ENCODE measurements at regions not wholly inside any gene's neighbourhood (a gene's known extent, or its start where the extent isn't known, plus 50 kb on each side); places are given as distances from the start of the nearest gene placed in this dataset.
"Not testable (repeated sequence)": the region's sequence is repeated elsewhere in the genome, so short reads cannot be mapped to it uniquely, and the experiment has no call there.

DNA sequence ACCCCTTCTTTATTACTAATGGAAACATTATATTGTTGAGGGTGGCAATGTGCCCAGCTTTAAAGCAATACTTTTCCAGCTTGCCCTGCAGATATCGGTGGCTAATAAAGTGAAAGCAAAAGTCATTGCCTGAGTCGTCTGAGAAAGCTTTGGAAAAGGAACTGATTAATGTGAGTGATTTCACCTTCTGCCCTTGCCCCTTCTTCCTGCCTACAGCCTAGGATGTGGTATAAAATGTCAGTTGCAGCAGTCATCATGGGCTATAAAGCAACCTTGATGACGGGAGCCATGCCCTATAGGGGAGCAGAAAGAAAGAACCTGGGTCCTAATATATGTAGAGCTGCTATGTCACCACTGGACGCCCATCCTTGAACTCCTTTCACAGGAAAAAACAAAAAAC, 132.4 kb upstream of the USP9X start:
- no peak for DNase-seq

DNA sequence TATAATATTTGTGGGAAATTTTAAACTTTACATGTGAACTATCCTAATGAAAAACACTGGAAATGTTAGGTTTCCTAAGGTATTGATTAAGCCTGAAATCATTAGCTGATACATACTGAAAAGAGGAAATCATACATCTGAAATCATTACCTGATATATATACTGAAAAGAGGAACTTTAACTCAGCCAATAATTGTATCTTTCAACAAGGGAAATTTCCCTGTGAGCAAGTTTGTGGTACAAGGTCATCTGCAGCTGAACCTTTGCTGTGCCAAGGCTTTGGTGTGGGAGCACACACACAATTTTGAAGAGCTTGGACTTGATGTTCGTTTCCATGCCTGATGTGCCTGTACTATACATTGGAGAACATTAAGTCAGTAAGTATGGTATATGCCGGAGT, 131.9 kb upstream of the USP9X start:
- no peak for DNase-seq

DNA sequence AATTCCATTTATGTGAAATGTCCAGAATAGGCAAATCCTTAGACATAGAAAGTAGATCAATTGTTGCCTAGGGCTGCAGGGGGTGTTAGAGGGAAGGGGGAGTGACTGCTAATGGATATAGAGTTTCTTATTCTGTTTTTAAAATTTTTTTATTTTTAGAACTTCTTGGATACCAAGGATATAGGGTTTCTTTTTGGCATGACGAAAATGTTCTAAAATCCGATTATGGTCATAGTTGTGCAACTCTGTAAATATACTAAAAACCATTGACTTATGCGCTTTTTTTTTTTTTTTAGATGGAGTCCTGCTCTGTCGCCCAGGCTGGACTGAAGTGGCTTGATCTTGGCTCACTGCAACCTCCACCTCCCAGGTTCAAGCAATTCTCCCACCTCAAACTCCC, 125.2 kb upstream of the USP9X start:
- no peak for DNase-seq

DNA sequence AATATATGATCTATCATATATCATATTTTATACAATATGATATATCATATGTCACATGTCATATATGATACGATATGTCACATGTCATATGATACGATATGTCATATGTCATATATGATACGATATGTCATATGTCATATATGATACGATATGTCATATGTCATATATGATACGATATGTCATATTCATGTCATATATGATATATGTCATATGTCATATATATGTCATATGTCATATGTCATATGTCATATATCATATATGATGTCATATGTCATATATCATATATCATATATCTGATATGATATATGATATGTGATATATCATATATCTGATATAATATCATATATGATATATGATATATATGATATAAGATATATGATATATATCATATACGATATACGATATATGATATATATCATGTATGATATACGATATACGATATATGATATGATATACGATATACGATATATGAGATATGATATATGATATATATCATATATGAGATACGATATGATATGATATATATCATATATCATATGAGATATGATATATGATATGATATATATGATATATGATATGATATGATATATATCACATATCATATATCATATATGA, 122.3 kb upstream of the USP9X start:
- no peak for DNase-seq

DNA sequence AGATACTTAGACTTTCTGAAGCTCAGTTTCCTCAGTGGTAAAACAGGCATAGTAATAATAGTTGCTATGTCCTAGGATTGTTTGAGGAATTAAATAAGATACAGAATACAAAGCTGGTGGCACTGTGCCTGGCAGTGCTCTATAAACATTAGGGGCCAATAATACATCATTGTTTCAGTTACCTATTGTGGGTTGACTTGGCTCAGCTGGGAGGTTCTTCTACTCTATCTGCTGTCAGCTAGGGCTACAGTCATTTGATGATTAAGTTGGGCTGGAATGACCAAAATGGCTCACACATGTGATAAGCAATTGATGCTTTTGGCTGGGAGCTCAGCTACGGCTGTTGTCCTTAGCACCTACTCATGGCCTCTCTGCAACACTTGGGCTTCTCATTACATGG, 121.2 kb upstream of the USP9X start:
- DNase-seq, result no peak

DNA sequence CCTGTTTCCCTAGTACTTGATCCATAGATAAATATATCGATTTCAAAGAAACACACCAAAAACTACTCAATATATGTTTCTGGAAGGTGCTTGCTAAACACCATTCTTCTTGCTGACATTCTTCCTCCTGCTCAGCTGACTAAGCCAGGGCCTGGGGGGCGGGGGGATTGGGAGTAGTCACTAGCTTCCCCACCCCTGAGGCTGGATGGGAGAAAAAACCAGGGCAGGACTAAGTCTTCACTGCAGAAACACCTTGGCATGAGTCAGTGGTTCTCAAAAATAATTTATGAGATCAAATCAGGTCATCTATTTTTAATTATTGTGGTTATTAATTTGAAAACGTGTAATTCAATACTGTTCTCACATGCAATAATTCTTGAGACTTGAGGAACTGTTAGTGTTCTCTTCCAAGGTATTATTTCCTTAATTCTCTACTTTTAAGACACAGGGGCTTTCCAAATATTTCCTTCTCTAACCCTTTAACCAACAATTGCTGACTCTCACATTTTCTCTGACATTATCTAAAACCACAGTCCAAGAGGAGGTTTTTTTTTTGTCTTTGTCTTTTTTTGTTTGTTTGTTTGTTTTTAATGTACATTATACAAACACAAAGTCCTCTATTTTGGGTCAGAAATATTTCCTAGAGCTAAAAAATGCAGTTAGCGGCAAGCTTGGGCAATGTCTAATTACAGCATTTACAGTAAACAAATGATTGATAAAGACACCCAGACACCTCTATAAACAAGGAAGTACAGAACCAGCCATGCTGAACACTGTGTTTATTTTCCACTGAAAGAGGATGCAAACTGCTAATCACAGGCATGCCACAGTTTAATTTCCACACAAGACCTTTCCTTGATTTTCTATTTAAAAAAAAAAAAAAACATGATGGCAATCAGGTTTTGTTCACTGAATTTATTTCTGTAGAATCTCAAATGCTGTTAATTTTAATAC, 120.3 kb upstream of the USP9X start:
- no peak for DNase-seq

DNA sequence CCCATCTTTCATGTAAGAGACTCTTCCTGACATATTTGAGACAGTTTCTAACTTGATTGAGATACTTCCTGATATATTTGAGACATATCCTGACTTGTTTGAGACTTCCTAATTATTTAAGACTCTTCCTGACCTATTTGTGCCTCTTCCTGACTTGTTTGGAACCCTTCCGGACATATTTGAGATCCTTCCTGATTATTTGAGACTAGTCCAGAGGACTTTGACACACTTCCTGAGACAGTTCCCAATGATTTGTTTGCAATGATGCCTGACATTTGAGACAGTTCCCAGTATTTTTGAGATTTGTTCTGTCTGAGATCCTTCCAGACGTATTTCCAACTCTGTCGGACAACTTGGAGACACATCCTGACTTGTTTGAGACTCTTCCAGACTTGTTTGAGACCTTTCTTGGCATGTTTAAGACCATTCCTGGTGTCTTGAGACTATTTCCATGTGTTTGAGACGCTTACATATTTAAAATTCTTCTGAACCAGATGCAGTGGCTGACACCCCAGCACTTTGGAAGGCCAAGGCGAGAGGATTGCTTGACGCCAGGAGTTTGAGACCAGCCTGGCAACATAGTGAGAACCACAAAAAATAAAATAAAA, 118.9 kb upstream of the USP9X start:
- DNase-seq, result no peak

DNA sequence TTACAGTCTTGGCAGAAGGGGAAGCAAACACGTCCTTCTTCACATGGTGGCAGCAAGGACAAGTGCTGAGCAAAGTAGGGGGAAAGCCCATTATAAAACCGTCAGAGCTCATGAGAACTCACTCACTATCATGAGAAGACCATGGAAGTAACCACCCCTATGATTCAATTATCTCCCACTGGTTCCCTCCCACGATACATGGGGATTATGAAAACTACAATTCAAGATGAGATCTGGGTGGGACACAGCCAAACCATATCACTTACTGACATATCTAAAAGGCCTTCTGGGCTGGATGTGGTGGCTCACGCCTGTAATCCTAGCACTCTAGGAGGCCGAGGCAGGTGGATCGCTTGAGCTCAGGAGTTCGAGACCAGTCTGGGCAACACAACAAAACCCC, 117.1 kb upstream of the USP9X start:
- no peak for DNase-seq

DNA sequence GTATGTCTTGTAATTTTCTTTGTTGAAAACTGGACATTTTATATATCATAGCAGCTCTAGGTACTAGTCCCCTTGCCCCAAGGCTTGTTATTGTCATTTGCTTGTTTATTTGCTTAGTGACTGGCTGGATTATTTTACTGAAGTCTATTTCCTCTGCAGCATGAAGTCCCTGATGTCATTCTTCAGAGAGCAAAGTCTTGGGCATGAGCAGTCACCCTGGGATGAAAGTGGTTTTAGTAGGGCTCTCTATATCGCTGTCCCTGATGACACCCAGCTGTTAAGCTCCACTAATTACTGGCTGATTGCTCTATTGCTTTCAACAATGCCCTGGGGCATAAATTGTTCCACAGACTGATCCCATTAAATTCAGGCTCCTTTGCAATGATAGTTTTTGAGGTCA, 113.5 kb upstream of the USP9X start:
- no peak for DNase-seq

DNA sequence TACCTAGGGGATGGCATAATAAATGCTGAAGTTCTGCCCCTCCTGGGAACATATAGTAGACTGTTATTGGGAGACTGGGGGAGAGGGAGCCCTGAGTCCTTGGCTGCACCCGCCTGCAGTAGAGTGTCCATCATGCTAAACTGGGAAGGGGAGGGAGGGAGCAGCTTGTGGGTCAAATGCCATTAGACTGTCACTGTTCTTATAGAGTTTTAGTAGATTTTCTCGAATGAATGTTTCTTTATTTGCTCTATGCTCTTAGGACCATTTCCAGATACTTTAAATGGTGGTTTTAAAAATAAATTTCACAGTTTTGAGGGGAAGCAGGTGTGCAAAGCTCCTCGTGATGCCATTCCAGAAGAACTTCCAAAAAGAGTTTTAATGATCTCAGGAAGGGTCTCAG, 111.6 kb upstream of the USP9X start:
- no peak for DNase-seq

DNA sequence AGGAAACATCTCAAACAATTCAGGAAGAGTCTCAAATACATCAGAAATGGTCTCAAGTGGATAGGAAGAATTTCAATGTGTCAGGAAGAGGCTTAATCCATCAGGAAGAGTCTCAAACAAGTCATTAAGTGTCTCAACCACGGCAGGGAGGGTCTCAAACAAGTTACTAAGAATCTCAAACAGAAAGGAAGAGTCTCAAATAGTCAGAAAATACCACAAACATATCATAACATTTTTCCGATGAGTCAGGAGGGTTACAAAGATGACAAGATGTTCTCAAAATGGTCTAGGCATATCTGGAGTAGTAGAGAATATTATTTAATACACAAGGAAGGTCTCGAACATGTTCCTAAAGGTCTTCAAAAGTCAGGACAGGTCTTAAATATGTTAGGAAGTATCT, 109.3 kb upstream of the USP9X start:
- no peak for DNase-seq

DNA sequence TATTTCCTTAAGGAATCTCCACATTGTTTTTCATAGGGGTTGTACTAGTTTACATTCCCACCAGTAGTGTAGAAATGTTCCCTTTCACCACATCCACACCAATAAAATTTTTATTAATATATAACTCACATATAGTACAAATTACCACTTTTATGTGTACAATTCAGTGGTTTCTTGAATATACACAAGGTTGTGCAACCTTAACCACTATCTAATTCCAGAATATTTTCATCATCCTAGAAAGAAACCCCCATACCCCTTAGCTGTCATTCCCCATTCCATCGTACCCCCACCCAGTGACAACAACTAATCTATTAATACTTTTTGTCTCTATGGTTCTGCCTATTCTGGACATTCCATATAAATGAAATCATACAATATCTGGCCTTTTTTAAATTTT, 108.3 kb upstream of the USP9X start:
- no peak for DNase-seq

DNA sequence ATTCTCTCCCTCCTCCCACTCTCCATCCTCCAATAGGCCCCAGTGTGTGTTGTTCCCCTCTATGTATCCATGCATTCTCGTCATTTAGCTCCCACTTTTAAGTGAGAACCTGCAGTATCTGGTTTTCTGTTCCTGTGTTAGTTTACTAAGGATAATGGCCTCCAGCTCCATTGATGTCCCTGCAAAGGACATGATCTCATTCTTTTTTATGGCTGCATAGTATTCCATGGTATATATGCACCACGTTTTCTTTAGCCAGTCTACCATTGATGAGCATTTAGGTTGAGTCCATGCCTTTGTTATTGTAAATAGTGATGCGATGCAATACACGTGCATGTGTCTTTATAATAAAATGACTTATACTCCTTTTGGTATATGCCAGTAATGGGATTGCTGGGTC, 100.3 kb upstream of the USP9X start:
- no peak for DNase-seq

DNA sequence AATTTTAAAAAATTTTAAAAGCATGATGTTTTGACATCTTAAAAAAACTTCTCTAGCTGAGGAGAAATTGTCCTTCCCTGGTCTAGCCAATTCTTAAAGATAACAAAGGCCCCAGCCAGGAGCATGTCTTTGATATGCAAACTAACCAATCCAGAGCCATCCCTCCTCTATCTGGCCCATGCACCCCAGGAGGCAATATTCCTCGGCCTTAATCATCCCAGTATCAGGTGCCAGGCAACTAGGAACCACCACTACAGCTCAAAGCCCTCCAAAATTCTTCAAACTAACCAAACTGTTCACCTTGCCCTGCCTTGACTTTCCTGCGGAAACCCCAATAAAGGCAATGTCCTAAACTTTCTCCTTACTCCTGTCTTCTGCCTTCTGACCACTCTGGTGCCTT, 97.8 kb upstream of the USP9X start:
- no peak for DNase-seq

DNA sequence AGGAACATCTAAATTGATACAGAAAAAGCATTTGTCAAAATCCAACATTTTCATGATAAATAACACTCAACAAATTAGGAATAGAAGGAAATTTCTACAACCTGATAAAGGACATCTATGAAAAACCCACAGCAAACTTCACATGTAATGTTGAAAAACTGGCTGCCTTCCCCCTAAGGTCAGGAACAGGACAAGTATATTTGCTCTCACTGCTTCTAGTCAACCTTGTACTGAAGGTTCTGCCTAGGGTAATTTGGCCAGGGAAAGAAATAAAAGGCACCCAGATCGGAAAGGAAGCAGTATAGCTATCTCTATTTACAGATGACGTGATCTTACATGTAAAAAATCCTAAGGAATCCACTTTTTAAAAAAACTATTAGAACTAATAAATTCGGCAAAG, 97.1 kb upstream of the USP9X start:
- DNase-seq, result no peak

DNA sequence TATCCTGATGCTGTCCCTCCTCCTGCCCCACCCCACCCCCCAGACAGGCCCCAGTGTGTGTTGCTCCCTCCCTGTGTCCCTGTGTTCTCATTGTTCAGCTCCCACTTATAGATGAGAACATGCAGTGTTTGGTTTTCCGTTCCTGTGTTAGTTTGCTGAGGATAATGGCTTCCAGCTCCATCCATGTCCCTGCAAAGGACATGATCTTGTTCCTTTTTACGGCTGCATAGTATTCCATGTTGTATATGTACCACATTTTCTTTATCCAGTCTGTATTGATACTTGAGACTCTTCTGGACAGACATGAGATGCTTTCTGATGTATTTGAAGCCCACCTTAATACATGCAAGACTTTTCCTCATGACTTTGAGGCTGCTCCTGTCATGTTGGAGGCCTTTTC, 91.8 kb upstream of the USP9X start:
- DNase-seq, result not testable (repeated sequence)

DNA sequence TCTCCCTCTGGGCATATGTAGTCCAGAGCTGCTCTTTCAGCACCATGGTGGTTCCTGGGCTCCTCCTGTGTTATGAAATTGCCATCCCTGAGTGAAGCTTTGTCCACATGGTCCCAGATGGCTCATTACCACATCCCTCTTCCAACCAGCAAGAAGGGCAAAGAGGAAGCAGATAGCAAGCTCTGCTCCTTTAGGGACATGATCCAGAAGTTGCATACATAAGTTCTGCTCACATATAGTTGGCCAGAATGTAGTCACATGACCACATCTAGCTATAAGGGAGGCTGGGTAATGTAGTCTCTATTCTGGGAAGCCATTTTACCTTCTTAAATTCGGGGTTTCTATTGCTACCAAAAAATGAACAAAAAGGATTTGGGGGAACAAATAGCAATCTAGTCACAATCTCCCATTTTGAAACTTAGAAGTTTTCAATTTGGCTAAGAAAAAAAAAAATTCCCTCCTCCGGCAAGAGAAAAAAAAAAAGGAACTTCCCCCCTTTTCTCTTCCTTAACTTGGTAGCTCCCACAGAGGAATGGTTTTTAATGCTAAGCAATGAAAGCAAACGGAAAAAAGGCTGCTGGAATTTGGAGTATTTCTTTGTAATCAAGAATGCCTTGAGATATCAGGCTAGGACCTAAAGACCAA, 88.2 kb upstream of the USP9X start:
- no peak for DNase-seq

DNA sequence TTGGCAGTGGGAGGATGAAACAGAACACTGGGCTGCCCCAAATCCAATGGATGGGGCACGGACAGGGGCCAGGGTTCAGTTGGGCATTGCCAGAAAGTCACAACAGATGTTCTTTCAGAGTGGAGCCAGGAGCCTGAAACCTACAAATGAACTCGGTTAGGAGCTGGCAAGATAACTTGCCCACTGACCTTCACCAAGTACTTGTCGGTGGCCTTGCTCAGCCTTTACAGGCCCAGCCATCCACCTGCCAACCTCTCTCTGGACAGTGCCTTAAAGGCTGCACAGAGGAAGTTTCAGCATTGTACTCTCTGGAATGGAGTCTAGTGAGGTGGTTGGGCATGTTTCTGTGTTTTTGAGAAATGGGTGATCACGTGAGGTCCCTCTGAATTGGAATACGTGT, 87.1 kb upstream of the USP9X start:
- no peak for DNase-seq

DNA sequence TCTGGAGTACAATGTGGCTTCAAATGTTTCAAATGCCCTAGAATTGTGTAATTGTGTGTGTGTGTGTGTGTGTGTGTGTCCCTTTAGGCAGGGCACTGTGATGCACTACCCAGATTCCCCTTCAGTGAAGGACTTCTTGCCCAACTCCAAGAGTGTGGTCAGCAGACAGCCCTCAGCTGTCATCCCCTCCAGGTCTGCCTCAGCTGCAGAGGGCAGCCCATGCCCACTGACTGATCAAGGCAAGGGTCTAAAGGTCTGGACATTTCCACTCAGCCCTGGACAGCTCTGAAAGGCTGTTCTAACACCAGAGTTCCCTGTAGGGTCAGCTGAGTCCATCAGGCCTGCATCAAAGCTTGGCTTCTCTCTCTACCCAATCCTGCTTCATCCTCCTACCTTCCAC, 83.9 kb upstream of the USP9X start:
- no peak for DNase-seq

DNA sequence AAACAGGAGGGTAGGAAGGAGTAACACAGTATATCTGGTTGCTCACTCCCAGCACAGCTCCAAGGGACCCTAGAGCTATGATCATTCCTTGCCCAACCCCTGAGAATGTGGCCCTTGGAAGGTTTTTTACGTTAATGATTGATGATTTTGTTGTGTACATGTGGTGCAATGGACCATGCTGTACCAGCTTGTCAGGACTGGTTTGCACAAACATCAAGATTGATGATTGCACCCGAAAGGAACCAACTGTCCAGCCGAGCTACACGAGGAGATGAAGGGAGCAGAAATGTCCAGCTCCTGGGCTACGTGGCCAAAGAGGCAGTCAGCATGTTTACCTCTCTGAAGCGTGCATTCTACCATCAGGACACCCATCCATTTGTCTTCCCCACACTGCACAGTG, 83.2 kb upstream of the USP9X start:
- DNase-seq, result no peak

DNA sequence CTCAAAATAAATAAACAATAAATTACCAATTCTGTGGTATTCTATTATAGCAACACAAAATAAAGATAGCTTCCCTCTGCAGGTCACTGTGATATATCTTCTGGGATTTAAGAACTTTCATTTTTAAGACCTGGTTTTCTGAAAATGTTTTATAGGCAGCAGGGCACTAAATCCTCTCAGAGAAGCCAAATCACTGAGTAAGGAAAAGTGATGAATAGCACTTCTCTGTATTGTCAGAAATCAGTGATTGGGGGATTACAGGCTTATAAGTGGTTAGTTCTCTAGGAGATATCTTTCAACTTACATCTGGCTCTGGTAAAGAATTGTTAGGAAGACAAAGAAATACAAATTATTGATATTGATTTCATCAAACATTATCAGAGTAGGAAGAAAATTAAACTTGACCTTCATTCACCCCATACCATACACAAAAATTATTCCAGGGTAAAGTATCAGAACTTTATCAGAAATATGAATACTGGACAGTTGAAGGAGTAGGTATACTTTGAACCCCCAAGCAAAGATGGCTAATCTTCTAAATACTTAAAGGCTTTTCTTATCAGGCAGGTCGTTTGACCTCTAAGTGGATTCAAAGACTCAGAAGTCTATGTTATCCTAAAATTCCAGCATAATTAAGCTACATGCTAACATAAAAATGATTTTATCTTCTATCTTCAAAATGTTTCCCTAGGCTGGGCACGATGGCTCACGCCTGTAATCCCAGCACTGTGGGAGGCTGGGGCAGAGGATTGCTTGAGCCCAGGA, 81.6 kb upstream of the USP9X start:
- no peak for DNase-seq

DNA sequence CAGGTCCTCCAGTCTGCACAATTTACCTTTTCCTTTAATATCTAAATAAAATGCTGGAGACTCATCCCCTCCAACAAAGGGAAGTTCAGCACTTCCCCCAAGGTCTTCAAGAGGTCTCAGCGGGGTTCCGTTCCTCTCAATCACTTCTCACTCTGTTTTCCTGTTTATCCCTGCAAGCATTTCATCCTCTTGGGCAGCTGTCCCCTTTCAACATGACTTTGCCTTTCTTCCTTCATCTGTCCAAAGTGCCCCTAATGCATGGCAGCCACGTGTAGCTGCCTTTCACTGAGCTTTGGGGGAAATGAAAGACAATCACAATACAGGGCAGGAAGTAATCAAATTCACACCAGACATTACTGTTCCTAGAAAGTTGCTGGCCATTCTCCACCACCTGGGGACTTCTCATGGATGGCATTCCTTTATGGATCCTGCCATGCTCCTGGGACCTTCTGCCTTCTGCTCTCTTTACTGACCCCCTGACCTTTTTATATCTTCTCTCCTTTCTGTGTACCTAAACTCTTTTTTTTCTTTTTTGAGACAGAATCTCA, 79.7 kb upstream of the USP9X start:
- DNase-seq, result no peak

Measured in CD4-positive, alpha-beta T cell treated with Interleukin-15 for 1 hour (primary cell).